GM18498 (cell line): ENCODE measurements at regions not wholly inside any gene's neighbourhood (a gene's known extent, or its start where the extent isn't known, plus 50 kb on each side); places are given as distances from the start of the nearest gene placed in this dataset.

Experiments
- ATAC-seq: cut with Tn5 transposase; IDR thresholded peaks from one replicate; pipeline ENCODE4 v1.9.1; 2021; ENCODE audit warnings: mild to moderate bottlenecking, moderate library complexity; ENCODE audit not compliant: unreplicated experiment

DNA sequence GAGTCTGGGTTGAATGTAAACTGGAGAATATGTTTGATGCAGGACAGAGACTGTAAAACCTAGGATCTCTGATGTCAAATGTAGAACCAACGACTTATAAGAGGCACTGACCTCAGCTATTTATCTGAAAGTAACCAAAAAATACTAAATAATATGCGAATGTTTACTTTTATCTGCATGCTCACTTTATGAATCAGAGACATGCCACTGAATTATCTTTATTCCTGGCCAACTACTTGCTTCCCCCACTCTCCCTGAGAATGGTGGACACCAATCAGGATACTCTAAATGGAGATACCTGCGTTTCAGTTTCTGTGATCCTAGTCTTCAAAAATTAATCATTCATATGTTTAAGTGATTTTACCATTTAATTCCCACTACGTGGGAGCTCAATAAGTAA is 1038.4 kb upstream of the PABPC4L start:
- ATAC-seq, result no peak

DNA sequence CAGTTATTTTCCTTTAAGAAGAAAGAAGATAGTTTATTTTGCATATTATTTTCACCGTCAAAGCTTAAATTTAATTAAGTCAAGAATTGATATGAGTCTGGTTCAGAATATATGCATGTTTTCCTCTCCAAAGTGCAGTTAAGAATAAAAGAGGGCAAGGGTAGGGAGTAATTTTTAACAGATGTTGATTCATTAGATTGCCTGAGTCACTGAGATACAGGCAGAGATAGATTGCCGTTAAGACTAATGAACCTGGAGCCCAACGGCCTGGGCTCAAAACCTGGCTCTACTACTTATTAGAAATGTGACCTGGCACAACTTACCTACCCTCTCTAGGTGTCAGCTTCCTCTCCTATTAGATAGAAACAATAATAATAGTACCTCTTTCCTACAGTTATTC is 1037.4 kb upstream of the PABPC4L start:
- ATAC-seq, result no peak

DNA sequence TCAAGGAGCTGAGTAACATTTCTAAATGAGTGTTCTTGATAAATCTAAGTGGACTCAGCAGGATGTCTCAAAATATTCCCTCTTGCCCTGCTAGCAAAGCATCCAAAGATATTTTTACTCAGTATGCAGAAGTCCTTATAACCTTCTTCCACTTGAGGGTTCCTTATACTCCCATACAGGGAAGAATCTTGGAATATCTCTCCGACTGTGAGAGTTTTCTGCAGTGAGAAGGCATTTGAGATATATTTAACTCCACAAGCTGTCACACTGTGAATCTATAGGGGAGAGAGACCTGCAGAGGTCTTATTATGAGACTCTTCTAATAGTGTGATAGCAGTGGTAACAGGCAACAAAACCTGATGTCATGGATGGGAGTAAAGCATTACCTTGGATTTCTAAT is 1034.5 kb upstream of the PABPC4L start:
- no peak for ATAC-seq

DNA sequence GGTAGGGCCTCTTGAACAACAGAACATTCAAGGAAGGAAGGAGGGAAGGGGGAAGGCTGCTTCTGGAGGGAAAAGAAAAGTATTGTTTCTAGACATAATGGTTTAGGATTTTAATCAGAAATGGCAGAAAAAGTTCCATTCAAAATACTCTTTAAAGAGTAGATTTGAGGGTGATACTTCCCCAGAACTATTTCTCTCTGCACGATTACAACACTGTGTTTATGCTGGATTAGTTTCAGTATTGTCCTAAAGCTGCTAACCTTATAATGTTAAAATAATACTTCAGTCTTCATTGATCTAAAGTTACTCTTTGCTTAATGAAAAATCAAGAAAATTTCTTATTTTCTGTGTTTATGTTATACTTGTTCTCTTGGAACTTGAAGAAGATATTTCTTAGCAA is 1026.3 kb upstream of the PABPC4L start:
- ATAC-seq, result no peak

DNA sequence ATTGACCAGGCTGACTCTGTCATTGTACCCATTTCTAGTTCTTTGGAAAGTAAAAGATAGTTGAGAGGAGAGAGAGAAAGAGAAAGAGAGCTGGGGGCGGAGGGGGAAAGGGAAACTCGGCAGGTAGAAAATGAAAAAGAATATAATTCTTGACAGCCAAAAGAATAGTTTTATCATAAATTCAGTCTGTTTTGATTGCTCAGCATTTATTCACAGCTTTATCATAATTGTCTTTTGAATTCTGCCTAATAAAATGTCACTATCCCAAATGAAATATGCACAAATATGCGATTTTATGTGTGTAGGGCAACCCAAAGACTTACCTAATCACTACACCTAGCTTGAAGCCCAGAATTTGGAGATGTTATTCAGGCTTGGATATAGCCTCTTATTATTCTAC is 1024.0 kb upstream of the PABPC4L start:
- no peak for ATAC-seq

DNA sequence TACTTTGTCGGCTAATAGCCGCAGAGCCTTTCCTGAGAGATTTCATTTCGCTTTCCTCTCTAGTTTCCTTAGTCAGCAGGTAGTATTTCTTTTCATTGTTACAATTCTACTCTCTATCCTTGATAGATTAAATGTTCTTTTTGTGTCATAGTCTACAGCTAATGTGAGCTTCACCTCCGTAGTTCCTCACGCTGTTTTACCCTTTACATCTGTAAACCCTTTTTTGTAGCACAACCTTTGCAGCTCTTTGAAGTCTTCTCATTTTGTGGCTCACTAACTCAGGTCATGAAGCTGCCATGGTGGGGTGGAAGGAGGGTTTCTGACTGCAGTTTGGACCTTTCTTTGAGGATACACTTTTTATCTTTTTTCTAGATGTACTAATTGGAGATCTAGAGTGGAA is 1008.8 kb upstream of the PABPC4L start:
- no peak for ATAC-seq

DNA sequence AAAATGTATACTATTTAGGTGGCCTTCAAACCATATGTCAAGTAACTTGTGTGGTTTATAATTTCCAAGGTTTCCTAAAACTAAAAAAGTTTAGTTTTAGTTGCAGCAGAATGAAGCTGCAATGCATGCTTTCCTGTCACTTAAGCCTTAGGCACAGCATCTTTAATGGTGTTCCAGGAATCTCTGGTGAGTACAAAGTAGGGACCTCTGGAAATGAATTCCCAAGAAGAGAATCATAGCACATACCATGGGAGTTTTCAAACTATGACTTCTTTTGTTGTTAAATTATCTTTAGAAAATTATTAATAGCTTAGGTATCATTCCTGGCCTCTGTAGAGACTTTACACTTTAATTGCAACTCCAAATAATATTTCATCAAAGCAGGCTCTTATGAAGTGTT is 1005.9 kb upstream of the PABPC4L start:
- ATAC-seq, result no peak

DNA sequence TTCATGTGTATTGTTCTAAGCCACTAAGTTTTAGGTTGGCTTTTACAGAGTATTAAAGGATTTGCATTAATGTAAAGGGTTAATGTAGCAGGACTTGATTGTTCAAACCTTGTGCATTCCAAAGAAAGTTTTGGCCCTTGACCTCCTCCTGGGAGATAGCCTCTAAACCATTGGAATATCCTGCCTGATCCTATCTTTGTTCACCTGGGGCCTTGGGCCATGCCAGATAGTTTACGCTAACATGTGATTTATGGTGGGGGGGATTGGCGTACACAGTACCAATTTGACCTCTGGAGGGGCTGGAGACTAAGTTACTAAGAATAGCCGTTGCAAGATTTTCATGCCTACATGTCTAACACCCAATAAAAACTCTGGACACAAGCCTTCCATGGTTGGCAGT is 1002.7 kb upstream of the PABPC4L start:
- ATAC-seq, result no peak

DNA sequence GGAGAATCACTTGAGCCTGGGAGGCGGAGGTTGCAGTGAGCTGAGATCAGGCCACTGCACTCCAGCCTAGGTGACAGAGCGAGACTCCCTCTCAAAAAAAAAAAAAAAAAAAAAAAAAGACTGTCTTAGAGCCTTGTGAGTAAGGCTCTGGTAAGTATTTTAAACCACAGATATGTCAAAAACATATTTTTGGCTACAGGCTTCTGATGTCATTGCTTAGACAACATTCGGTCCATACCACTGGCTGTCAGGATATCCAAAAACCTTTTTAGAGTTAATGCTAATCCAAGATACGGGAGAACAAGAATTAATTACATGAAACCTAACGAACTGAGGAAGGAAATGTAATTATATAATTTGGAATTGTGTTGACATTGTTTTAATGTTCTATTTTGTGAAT is 999.5 kb upstream of the PABPC4L start:
- ATAC-seq, result no peak

DNA sequence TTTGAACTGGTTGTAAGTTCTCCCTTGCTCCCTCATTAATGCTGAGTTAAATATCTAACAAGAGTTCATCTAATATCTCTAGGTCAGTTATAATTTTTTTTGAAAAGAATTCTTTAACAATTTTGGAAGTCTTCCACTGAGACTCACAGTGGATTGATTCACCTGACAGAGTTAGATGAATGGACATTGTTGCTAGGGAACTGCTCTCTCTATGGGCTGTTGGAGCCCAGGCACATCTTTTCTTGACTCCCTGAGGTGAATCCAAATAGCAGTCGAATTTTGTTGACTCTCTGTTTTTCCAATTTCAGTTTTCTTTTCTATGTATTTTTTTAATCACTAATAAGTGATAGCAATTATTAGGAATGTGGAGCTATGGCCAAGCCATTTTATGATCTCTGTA is 996.1 kb upstream of the PABPC4L start:
- no peak for ATAC-seq

DNA sequence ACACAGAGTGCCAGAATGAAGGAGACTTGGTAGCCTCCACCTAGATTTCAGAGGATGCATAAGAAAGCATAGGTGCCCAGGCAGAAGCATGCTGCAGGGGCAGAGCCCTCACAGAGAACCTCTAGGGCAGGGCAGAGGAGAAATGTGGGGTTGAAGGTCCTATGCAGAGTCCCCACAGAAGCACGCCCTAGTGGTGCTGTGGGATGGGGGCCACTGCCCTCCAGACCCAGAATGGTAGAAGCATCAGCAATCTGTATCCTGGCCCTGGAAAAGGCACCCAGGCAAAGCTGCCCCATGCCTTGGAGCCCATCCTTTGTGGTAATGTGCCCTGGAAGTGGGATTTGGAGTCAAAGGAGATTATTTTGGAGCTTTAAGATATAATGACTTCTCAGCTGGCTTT is 992.9 kb upstream of the PABPC4L start:
- no peak for ATAC-seq

DNA sequence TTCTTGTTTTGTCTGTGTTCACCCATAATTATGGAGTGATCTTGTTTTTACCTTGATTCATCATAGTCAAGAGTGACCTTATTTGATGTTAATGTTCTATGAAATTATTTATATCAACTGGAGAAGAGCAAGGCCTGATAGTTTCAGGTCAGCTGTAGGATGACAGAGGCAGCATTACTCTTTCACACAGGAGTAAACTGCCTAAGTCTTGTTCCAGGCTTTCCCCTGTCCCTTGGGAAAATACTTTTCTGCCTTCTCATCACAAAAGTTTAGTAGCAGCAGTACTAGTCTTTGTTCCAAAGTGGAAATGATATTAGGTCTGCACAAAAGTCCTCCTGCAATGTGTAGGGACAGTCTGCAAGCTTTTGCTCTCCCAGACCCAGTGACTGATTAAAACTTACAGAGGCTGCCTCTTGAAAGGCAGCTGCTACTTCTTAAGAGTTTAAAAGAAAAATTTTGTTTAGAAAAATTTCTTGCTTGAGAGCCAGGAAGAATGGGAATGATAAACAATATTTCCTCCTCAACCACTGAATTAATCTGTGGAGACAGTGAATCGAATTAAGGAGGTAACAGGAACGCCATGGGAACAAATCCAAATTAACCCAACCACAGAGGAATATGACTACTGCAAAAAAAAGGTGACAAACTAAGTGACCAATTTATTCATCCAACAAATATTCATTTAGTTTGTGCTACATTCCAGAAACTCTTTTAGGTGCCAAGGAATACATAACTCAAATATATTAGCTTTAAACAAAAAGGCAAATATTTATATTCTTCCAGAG is 991.4 kb upstream of the PABPC4L start:
- no peak for ATAC-seq

DNA sequence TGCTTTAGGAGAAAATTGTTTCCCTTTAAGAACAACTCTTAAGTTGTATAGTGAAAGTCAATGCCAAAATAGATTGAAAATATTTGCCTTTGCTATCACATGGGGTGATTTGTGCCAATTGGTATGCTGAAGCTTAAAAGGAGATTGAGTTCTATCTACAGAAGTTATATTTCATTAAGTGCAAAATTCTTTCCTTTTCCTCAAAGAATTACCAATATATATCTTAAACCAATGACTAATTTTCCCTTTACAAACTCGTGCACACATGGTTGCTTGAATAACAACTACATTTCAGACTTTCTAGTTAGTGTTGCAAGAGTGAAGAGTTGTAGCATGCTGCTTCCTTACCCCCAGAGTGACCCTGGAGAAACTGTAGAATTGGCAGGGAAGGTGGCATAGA is 990.0 kb upstream of the PABPC4L start:
- no peak for ATAC-seq

DNA sequence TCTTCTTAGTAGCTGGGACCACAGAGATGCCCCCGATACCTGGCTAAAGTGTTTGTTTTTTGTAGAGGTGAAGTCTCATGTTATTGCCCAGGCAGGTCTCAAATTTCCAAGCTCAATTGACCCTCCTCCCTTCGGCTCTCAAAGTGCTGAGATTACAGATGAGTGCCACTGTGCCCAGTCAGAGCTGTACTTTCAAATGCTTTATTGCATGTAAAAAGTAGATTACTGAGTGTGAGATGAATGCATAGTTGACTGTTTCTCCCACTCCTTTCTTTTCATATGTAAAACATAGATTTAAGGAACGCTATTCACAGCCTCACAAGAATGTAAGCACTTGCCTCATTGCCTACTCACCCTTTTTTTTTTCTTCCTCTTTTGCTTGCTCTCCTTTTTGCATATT is 984.4 kb upstream of the PABPC4L start:
- no peak for ATAC-seq

DNA sequence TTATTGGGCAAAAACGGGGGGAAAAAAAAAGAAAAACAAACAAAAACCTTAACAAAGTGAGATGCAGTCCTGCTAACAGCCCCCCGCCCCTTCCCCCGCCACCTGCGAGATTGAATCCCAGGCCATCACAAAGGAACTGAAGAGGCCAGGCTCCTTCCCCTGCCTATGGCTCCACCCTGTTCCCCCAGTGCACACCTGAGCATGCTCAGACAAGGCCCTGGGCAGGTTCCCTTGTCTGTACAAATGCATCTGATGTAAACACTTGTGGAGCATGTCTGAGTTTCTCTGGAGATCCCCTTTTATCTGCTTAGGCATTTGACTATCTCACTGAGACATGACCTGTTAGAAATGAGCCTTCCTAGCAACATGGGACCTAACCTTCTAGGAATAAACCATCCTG is 983.7 kb upstream of the PABPC4L start:
- ATAC-seq, result no peak

DNA sequence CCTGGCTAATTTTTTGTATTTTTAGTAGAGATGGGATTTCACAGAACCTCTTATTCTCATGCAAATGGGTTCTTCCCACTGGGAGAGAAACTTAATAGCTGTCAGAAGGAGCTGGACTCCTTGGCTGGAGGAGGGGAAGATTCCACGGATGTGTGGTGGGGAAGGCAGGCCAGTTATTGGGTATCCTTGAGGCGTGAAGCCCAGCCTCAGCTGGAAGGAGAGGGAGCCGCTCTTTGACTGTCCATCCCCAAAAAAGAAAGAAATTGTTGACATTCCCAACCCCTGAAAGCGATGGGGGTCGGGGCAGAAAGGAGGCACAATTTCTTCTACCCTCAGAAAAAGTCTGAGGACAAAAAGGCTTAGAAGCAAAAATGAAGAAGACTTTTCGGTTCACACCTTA is 983.1 kb upstream of the PABPC4L start:
- ATAC-seq, result no peak

DNA sequence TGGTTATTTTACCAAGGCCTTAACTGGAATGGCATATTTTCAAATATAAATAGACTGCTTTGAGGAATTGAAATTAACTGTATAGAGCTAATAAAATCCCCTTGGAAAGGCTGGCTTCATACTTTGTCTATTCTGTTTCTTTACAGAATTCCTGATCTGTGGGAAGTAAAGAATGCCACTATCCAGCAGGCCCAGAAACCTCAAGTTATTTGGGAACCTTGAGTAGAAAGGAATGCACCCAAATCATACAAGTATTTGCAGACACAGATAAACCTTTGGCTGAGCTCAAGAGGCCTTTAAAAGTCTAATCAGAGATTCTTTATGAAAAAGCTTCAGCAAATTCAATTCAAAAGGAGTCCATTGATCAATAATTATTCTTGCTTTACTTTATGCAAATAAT is 975.7 kb upstream of the PABPC4L start:
- ATAC-seq, result no peak

DNA sequence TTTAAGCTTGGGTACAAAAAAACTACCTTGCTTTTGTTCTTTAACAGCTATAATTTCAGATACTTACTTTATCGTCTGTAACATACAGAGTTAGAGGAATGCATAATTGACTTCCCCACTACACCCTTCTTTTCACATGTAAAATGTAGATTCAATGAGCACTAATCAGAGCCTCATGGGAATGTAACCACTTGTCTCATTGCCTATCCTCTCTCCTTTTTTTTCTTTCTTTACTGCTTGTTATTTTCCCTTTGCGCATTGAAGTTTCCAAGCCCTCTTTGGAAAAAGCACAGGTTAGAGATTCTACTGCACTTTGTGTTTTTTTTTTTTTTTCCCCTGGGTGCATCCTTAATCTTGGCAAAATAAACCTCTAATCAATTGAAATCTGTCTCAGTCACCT is 965.1 kb upstream of the PABPC4L start:
- no peak for ATAC-seq

DNA sequence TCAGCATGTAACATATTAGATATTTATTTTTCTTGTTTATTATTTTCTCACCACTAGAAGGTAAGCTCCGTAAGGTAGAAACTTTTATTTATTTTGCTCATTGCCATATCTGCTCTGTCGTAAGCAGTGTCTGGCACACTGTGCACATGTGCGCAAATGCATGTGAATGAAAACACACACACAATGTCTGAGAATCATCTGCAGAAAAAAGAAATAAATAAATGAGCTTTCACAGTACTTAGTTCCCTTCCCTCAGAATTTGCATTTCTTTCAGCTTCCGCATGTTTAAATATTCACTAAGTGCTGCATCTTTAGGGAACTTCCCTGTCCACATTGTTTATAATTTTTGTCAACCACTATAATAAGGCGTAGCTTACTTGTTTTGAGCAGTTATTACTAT is 963.0 kb upstream of the PABPC4L start:
- ATAC-seq, result no peak

DNA sequence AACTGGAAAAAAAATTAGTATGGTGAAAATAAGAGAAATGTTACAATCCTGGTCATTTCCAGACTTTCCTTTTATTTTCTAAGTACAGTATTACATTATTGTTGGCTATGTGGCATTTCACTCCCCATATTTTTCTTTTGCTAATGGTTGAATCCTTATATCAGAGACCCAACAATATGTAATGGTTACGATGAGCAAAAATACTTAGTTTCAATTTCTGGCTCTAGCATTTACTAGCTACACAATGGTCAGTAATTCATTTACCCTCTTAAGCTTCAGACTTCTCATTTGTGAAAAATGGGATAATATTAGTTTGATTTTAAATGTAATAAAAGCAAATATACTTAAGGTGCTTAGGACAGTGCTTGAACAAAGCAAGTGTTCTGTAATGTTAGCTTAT is 942.9 kb upstream of the PABPC4L start:
- ATAC-seq, result no peak

DNA sequence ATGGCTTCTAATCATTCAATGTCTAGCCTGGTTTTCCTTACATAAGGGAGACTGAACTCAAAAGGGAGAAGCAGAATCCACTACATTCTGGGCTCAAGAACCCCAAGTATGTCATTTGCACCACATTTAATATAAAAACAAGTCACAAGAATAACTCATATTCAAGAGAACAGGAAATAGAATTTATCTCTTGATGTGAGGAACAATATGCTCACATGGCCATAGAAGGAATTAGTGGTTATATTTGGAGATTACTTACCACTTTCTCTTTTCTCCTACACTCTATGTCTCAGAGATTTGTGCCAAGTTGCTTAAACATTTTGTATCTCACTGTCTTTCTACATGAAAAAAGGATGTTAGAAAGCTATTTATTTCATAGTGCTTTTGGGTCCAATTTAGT is 922.6 kb upstream of the PABPC4L start:
- no peak for ATAC-seq

DNA sequence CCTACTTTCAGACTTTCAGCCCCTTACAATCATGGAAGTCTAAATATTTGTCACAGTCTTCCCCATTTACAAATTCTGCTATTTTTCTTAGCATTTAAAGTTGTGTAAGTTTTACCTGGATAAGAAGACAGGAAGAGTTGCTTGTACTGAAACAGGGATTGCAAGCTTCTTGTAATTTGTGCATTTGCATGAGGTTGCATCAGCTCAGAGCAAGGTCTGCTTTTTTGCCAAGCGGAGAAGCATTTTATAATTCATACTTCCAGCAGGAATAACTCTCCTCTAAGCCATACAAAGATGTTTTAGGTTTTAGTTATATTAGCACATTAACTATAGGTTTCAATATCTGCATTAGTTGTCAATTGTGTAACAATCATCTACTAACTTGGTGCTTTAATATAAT is 922.0 kb upstream of the PABPC4L start:
- no peak for ATAC-seq

DNA sequence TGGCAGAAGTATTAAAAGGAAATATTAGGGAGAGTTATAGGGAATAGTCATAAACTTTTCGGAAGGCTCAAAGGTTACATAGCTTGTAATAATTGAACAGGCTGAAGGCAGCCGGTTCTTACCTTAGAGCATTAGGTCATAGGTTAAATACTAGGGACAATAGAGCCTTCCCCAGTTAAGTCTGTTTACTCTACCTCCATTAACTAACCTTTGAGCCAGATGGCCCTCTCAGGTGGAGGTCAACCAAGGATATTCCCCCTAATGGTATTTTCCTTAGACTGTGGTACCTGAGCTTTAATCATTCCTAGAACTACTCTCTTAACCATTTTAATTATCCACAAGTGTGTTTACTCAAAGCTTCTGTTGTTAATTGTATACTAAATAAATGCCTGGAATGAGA is 920.9 kb upstream of the PABPC4L start:
- no peak for ATAC-seq
